H1 (cell line): ENCODE measurements at regions not wholly inside any gene's neighbourhood (a gene's known extent, or its start where the extent isn't known, plus 50 kb on each side); places are given as distances from the start of the nearest gene placed in this dataset.

Experiments
- RFX5 ChIP-seq: IDR thresholded peaks from 2 replicates; pipeline ENCODE4 v1.6.1; 2011; ENCODE audit warnings: low read depth, low read length, improper control_type of control experiment, borderline replicate concordance

DNA sequence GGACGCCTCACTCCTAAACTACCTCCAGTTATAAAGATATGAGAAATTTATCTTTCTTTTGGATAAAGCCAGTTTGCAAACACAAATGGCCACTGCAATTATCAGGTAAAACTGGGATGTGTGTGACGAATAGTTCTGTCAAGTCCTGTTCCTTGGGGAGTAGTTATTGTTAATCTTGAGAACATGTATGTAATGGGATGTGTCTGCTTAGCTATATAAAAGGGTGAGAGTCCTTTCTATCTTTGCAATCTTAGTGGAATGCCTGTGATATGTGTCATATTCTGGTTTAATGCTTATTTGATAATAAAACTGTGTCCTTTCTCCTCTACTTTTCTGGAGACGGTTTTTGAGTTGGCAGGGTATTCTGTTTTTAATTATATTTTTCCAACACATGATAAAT lies 56.1 kb upstream of the PKP2 start (continued):
- no peak for TF ChIP-seq RFX5
